ENCODE measurements at regions not wholly inside any gene's neighbourhood (a gene's known extent, or its start where the extent isn't known, plus 50 kb on each side); places are given as distances from the start of the nearest gene placed in this dataset.
"Not testable (repeated sequence)": the region's sequence is repeated elsewhere in the genome, so short reads cannot be mapped to it uniquely, and the experiment has no call there.

GRCh38 chr1:193394336-193394735 lies 207.9 kb upstream of the B3GALT2 start:
- no peak overlapping the region for H3K27ac ChIP-seq
- in situ Hi-C loops (cut with MboI; ENCODE audit: low sequenced_read_pairs in 4 of 4), result no loop called here
- TF ChIP-seq, protein P1, sequence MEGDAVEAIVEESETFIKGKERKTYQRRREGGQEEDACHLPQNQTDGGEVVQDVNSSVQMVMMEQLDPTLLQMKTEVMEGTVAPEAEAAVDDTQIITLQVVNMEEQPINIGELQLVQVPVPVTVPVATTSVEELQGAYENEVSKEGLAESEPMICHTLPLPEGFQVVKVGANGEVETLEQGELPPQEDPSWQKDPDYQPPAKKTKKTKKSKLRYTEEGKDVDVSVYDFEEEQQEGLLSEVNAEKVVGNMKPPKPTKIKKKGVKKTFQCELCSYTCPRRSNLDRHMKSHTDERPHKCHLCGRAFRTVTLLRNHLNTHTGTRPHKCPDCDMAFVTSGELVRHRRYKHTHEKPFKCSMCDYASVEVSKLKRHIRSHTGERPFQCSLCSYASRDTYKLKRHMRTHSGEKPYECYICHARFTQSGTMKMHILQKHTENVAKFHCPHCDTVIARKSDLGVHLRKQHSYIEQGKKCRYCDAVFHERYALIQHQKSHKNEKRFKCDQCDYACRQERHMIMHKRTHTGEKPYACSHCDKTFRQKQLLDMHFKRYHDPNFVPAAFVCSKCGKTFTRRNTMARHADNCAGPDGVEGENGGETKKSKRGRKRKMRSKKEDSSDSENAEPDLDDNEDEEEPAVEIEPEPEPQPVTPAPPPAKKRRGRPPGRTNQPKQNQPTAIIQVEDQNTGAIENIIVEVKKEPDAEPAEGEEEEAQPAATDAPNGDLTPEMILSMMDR (IDR thresholded peaks at IDR 0.05 in 4 of 5, conservative IDR thresholded peaks at IDR 0.05 in 1 of 5), result no peak
- no peak for TF ChIP-seq POLR2A (IDR thresholded peaks at IDR 0.05)
- H3K4me1 ChIP-seq, result no peaks in the 10 kb centered on the region
- DNase-seq (no peak), ATAC-seq (no peak)
- no peaks in the 10 kb centered on the region for H3K36me3 ChIP-seq
- H3K27me3 ChIP-seq, result no peaks in the 10 kb centered on the region
- intact Hi-C loops (cut with DNase I; ENCODE audit: low total_unique reads), result no loop called here
- no peaks in the 10 kb centered on the region for H3K9me3 ChIP-seq
- H3K4me3 ChIP-seq, result no peak overlapping the region

DNA sequence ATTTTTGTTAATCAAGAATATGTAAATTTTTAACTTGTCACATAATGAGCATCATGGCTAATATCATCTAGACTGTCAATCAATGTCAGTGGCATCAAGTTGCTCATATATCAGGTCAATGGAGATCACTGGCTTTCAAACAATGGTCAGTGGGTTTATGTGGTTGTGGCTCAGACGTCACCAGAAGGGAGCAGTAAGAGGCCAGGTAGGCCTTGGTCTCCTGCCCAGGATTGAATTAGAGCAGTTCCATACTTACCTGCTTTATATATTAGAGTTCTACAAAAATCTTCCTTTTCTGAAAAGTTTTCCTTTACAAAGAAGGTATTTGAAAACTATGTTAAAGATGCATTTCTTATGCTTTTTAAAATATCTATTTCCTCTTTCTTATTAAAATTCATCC lies 206.3 kb upstream of the B3GALT2 start:
- Histone ChIP-seq H3K36me3 (no peaks in the 10 kb centered on the region), H3K4me3 (no peak overlapping the region), H3K4me1 (no peaks in the 10 kb centered on the region), H3K27me3 (no peaks in the 10 kb centered on the region), H3K27ac (no peak overlapping the region), H3K9me3 (no peaks in the 10 kb centered on the region)
- in situ Hi-C loops (cut with MboI; ENCODE audit: low sequenced_read_pairs in 4 of 4) (no loop called here), intact Hi-C loops (cut with DNase I; ENCODE audit: low total_unique reads) (no loop called here)
- DNase-seq (no peak), ATAC-seq (no peak)
- no peak for TF ChIP-seq POLR2A (IDR thresholded peaks at IDR 0.05)
- TF ChIP-seq, protein P1 (IDR thresholded peaks at IDR 0.05 in 4 of 5, conservative IDR thresholded peaks at IDR 0.05 in 1 of 5), result no peak

DNA sequence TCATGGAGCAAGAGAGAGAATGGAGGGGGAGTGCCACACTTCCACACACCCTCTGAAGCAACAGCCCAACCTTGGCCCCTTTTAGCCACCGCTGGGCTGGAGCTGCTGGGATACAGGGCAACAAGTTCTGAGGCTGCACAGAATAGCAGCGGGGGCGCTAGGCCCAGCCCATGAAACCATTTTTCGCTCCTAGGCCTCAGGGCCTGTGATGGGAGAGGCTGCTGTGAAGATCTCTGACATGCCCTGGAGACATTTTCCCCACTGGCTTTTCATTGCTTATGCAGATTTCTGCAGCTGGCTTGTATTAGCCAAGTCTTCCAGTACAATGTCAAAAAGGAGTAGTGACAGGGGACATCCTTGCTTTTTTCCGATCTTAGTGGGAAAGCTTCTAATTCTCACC lies 202.3 kb upstream of the B3GALT2 start:
- no peaks in the 10 kb centered on the region for H3K27me3 ChIP-seq
- no peak overlapping the region for H3K27ac ChIP-seq
- DNase-seq (no peak), ATAC-seq (no peak)
- no peaks in the 10 kb centered on the region for H3K4me1 ChIP-seq
- no peaks in the 10 kb centered on the region for H3K36me3 ChIP-seq
- in situ Hi-C loops (cut with MboI; ENCODE audit: low sequenced_read_pairs in 4 of 4) (no loop called here), intact Hi-C loops (cut with DNase I; ENCODE audit: low total_unique reads) (no loop called here)
- TF ChIP-seq, protein P1 (IDR thresholded peaks at IDR 0.05 in 4 of 5, conservative IDR thresholded peaks at IDR 0.05 in 1 of 5), result no peak
- TF ChIP-seq POLR2A (IDR thresholded peaks at IDR 0.05), result no peak
- H3K4me3 ChIP-seq, result no peak overlapping the region
- no peaks in the 10 kb centered on the region for H3K9me3 ChIP-seq

DNA sequence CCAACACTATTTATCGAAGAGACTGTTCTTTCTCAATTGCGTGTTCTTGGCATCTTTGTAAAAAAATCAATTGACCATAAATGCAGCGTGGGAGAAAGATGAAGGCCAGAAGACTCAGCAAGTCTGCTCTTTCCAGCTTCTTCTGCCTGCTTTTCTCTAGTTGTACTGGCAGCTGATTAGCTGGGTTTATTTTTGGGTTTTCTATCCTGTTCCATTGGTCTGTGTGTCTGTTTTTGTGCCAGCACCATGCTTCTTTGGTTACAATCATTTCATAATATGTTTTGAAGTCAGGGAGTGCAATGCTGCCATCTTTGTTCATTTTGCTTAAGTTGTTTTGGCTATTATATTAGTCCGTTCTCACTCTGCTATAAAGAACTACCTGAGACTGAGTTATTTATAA lies 201.8 kb upstream of the B3GALT2 start:
- Histone ChIP-seq H3K4me3 (no peak overlapping the region), H3K27me3 (no peaks in the 10 kb centered on the region), H3K36me3 (no peaks in the 10 kb centered on the region), H3K9me3 (no peaks in the 10 kb centered on the region), H3K4me1 (no peaks in the 10 kb centered on the region), H3K27ac (no peak overlapping the region)
- in situ Hi-C loops (cut with MboI; ENCODE audit: low sequenced_read_pairs in 4 of 4), result no loop called here
- DNase-seq, result no peak
- TF ChIP-seq, protein P1 (IDR thresholded peaks at IDR 0.05 in 4 of 5, conservative IDR thresholded peaks at IDR 0.05 in 1 of 5), result no peak
- TF ChIP-seq POLR2A (IDR thresholded peaks at IDR 0.05), result no peak
- no peak for ATAC-seq
- intact Hi-C loops (cut with DNase I; ENCODE audit: low total_unique reads), result no loop called here

GRCh38 chr1:193387406-193387805 lies 201.0 kb upstream of the B3GALT2 start:
- H3K27me3 ChIP-seq, result no peaks in the 10 kb centered on the region
- no peaks in the 10 kb centered on the region for H3K4me1 ChIP-seq
- H3K9me3 ChIP-seq, result no peaks in the 10 kb centered on the region
- H3K27ac ChIP-seq, result no peak overlapping the region
- no peak for ATAC-seq
- H3K4me3 ChIP-seq, result no peak overlapping the region
- no peak for TF ChIP-seq POLR2A (IDR thresholded peaks at IDR 0.05)
- TF ChIP-seq, protein P1 (IDR thresholded peaks at IDR 0.05 in 4 of 5, conservative IDR thresholded peaks at IDR 0.05 in 1 of 5), result no peak
- in situ Hi-C loops (cut with MboI; ENCODE audit: low sequenced_read_pairs in 4 of 4), result no loop called here
- intact Hi-C loops (cut with DNase I; ENCODE audit: low total_unique reads), result no loop called here
- no peak for DNase-seq
- no peaks in the 10 kb centered on the region for H3K36me3 ChIP-seq

- H3K36me3 ChIP-seq; ATAC-seq; in situ Hi-C loops (cut with MboI; ENCODE audit: low sequenced_read_pairs in 4 of 4); H3K4me3 ChIP-seq; DNase-seq; H3K27ac ChIP-seq; H3K4me1 ChIP-seq; intact Hi-C loops (cut with DNase I; ENCODE audit: low total_unique reads); H3K9me3 ChIP-seq; H3K27me3 ChIP-seq: not testable (repeated sequence)
Observed at GRCh38 chr1:193378451-193378850, 192.0 kb upstream of the B3GALT2 start.
